ENCODE measurements at regions not wholly inside any gene's neighbourhood (a gene's known extent, or its start where the extent isn't known, plus 50 kb on each side); places are given as distances from the start of the nearest gene placed in this dataset.
"Not testable (repeated sequence)": the region's sequence is repeated elsewhere in the genome, so short reads cannot be mapped to it uniquely, and the experiment has no call there.

- no peak for DNase-seq
Measured at GRCh38 chr2:76211991-76212985, 501.6 kb upstream of the GCFC2 start.

DNA sequence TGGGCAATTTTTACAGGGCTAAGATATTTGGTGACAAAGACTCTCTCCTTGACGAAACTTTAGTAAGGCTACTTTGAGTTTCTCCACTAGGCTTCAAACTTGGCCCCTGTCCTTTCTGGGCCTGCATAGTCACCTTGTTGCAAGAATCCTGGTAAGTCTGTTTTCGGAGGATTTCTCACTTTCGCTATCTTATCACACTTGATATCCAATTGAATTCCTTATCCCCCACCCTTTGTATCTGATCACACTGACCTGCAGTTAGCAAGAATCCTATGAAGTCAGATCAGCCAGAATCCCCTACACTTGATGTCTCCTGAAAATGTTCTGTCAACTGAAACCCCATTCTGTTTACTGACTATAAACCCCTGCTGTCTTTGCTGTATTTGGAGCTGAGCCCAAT is 499.8 kb upstream of the GCFC2 start:
- no peak for DNase-seq

DNA sequence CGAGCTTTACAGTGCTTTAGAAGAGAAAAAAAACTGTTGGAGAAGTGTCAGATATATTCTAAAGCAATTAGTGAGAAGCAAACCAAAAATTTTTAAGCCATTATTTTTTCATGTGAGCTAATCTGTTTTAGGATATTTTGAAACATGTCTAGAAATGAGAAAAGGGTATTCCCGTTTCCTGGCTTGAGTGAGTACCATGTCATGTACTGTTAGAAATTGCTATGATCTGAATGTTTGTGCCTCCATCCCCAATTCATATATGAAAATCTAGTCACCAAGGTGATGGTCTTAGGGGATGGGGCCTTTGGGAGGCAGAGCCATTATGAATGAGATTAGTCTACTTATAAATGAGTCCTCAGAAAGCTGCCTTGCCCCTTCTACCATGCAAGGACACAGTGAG is 493.3 kb upstream of the GCFC2 start:
- DNase-seq, result no peak

GRCh38 chr2:76202866-76203265 is 492.2 kb upstream of the GCFC2 start:
- DNase-seq, result no peak

DNA sequence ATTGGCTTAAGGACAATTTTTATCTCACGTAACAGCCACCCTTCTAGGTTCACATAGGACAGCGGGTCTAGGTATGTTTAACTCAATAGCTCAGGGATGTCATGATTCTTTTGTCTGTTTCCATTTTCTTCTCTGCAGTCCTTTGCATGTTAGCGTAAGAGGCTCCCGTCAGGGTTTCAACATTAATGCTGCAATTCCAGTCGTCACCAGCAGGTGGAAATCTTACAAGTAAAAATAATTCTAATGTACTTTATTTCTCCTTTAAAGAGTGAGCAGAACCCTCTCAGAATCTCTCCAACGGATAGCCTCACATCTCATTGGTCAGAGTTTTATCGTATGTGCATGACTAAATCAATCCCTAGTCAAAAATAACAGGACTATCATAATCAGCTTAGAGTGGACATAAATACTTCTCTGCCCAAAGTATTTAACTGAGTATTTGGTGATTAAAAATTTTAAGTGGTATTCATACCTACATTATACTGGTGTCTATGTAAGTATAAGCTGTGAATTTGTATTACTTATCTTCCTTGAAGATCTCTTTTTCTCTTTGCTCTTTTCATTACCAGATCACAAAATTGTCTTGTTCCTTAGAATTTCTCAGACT is 487.2 kb upstream of the GCFC2 start:
- peak; percentile 22 for DNase-seq

DNA sequence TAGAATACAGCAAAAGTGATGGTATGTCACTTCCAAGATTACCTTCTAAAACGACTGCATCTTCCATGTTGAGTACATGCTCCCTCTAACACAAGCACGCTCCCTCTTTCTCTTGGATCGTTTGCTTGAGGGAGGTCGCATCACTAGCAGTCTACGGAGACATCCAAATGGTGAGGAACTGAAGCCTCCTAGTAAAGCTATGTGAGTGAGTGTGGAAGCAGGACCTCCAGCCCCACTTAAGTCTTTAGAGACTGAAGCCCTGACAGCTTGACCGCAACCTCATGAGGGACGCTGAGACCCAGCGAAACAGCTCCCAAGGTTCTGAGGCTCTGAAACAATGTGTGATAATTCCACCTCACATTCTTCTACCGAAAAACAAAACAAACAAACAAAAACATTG is 486.7 kb upstream of the GCFC2 start:
- DNase-seq, result no peak

DNA sequence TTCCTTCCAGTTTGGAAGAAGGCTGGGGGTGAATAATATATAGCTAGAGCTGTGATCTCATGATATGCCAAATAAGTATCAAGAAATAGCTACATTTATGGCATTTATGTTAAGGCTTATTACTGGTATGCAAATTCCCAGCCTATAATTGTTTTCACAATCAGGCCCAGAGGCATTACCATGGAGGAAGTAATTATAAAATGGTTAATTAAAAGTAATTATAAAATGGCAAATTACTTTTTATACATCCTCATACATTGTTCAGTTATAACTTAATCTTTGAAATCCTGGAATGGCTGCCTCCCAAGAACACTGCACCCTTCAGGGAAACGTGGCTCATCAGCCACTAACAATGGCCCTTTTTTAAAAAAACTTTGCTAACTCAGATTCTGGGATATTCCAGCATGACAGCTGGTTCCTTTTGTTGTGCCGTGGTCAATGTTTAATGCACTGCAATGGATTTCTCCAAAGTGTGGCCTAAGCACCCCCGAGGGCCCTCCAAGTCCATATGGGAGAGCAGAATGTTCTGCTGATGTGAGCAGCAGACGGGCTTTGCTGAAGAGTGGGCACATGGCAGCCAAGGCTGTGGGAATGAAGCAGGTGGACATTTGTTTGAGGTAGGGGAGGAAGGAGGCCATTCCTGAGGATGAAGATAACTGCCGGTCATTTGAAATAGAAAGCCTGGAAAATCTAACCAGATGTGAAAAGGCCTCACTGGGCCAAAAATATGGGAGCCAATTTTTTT is 483.5 kb upstream of the GCFC2 start:
- no peak for DNase-seq

DNA sequence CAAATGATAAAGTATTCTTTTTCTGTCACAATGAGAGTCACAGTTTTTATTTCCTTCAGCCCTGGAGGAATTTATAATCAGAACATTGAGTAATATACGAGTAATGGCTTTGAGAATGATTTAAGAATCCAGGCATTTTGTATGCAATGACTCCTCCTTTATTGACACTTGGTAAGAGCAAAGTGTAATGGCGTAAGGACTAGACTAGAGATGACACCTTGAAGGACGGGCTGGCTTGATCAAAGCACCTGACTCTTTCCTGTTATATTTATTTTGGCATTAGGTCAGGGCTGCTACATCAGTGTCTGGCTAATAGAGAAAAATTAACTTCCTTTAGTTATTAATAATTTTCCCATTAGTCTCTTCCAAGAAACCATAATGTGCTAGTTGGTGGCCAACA is 482.4 kb upstream of the GCFC2 start:
- no peak for DNase-seq

DNA sequence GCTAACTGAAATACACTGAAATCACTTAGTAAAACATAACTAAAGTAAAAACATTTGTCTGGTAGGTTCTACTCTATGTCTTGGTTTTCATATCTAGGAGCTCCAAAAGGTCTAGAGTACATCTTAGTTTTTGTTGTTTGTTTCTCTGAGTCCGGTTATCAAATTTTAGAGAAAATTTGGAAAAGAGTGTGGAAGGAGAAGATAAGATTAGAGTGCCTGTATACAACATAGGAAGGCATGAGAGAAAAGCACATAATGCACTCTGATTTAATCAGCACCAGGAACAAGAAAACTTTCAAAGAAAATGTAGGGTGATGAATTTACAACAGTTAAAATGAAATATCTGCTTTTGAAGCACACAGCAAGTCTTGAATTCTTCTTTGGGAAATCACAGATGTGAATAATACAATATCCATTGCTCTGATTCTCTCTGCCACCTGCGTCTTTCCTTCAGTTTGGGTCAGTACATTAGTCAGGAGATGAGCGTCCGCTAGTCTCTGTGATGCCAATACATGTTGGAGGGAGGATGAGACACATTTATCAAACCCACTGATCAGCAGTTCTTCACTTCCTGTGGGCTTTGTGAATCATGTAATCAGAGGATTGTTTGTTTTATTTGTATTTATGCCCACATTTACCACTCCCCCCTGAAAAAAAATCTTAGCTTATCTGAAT is 477.8 kb upstream of the GCFC2 start:
- DNase-seq, result no peak

GRCh38 chr2:76187415-76187814 is 476.7 kb upstream of the GCFC2 start:
- DNase-seq, result no peak

GRCh38 chr2:76180676-76181075 is 470.0 kb upstream of the GCFC2 start:
- DNase-seq, result no peak

DNA sequence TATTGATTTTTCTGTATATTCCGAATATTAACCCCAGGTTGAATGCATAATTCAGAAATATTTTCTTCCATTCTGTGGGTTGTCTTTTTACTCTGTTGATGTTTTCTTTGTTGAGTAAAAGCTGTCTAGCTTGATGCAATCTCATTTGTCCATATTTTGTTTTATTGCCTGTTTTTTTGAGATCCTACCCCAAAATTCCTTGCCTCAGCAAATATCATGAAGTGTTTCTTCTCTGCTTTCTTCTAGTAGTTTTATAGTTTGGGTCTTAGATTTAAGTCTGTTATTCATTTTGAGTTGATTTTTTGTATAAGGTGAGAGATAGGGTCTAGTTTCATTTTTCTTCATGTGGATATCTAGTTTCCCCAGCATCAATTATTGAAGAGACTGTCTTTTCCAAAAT is 467.9 kb upstream of the GCFC2 start:
- DNase-seq, result no peak

DNA sequence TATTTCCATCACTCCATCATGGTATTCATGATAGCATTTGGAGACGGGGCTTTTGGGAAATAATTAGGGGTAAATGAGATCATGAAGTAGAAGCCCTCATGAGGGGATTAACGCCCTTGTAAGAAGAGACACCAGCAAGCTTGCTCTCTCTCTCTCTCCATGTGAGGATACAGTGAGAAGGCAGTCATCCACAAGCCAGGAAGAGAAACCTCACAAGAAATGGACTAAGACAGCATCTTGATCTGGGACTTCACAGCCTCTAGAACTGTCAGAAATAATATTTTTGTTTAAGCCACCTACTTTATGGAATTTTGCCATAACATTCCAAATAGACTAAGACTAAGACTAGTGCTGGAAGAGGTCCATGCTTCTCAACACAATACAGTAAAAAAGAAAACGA is 464.6 kb upstream of the GCFC2 start:
- no peak for DNase-seq

DNA sequence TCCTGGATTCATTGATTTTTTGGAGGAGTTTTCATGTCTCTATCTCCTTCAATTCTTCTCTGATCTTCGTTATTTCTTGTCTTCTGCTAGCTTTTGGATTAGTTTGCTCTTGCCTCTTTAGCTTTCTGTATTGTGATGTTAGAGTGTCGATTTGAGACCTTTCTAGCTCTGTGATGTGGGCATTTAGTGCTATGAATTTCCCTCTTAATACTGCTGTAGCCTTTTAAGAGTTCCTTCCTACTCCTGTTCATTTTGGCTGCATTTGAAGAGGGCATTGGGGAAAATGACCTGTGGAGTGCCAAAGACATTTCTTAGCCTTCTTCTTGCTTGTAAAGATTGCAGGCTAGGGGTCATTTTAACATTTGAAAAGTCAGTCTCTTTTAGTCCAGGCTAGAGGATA is 463.8 kb upstream of the GCFC2 start:
- DNase-seq, result no peak

DNA sequence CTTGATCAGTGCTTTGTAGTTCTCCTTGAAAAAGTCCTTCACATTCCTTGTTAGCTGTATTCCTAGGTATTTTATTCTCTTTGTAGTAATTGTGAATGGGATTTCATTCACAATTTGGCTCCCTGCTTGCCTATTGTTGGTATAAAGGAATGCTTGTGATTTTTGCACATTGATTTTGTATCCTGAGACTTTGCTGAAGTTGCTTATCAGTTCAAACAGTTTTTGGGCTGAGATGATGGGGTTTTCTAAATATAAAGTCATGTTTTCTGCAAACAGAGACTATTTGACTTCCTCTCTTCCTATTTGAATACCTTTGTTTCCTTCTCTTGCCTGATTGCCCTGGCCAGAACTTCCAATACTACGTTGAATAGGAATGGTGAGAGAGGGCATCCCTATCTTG is 462.5 kb upstream of the GCFC2 start:
- not testable (repeated sequence) for DNase-seq

DNA sequence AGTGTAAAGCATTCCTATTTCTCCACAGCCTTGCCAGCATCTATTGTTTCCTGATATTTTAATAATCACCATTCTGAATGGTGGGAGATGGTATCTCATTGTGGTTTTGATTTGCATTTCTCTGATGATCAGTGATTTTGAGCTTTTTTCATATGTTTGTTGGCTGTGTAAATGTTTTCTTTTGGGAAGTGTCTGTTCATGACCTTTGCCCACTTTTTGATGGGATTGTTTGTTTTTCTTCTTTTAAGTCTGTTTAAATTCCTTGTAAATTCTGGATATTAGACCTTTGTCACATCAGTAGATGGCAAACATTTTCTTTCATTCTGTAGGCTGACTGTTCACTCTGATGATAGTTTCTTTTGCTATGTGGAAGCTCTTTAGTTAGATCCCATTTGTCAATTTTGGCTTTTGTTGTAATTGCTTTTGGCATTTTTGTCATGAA is 461.5 kb upstream of the GCFC2 start:
- DNase-seq, result not testable (repeated sequence)

DNA sequence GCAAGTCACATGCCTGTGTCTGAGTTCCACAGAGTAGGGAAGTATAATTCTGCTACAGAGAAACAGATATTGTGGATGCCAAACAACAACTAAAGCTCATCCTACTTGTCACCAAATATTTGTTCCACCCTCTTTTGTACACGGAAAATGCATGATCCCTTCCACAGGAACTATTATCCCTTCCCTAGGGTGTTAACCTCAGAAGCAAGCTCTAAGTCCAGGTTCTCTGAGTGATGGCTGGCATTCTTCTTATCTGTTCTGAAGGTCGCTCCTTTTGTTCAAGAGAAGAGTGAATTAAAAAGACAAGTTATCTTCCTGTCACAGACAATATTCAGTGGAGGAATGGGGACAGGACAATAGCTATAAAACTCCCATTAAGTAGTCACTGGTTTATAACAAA is 460.1 kb upstream of the GCFC2 start:
- no peak for DNase-seq

- no peak for DNase-seq
Measured at GRCh38 chr2:76170009-76170384, 459.3 kb upstream of the GCFC2 start.

GRCh38 chr2:76169276-76170008 is 458.7 kb upstream of the GCFC2 start:
- no peak for DNase-seq

DNA sequence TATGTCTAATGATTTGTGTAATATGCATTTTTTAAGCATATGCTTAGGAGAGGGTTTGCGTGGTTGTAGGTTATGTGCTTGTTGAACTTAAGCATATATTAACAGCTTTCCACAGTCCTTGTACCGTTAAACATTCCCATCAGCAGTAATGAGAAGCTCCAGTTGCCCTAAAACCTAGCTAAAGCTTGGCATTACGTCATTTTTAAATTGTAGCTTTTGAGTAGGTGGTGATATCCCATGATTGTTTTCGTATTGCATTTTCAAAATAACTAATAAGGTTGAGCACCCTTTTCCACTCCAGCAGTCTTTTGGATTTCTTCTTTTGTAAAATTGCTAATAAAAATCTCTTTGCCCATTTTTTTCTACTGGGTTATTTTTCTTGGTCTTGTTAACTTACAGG is 453.1 kb upstream of the GCFC2 start:
- DNase-seq, result no peak

GRCh38 chr2:76160670-76161069 is 450.0 kb upstream of the GCFC2 start:
- DNase-seq, result no peak

DNA sequence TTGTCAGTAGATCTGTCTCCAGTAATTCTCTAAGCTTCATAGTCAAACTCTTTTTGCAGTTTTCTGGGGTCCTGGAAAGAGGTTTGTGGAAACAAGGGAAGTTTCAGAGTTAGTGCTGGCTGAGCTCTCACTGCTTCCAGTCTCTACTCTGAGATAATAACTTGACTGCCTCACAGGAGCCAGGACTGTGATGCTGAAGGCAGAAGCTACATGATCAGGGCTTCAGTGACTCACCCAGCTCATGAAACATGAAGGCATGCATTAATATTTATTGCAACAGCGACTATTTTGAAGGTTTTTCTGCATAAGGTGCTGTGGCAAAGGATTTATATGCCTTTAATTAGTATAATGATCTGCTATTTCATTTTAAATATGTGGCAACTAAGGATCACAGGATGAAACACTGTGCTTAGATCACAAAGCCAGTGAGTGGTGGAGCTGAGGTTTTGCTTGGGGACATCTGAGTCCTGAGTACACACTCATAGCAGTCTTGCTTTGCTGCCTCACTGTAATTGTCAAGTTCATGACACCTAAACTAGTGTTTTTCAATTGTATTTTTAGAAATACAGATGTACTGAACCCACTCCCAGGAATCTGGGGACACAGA is 448.4 kb upstream of the GCFC2 start:
- no peak for DNase-seq
